Astrocyte (in vitro differentiated cells and primary cell): ENCODE measurements at regions not wholly inside any gene's neighbourhood (a gene's known extent, or its start where the extent isn't known, plus 50 kb on each side); places are given as distances from the start of the nearest gene placed in this dataset.

ENCODE experiments used
- DNase-seq: peaks from one replicate; pipeline ENCODE4 v3.0.0-alpha.2; 2010; ENCODE audit warnings: low read depth
- FAIRE-seq: peaks from 2 replicates; lab custom pipeline; 2011; peaks lifted over from hg19 to GRCh38; lab: Jason Lieb, UNC
- H2AFZ ChIP-seq: 2 replicates; pipeline ENCODE4 v1.6.0; 2012; ENCODE audit warnings: low read depth, low read length, inconsistent platforms
- H3K27ac ChIP-seq: 2 replicates; pipeline ENCODE4 v1.5.1; 2011; ENCODE audit warnings: low read depth, low read length, inconsistent platforms
- H3K27me3 ChIP-seq: 2 replicates; pipeline ENCODE4 v1.6.0; 2011; ENCODE audit warnings: low read length, inconsistent platforms; ENCODE audit not compliant: insufficient read depth
- H3K36me3 ChIP-seq: 2 replicates; pipeline ENCODE4 v1.5.1; 2011; ENCODE audit warnings: low read length, inconsistent platforms; ENCODE audit not compliant: insufficient read depth
- H3K4me1 ChIP-seq: 2 replicates; pipeline ENCODE4 v1.5.1; 2011; ENCODE audit warnings: low read length, inconsistent platforms; ENCODE audit not compliant: insufficient read depth
- H3K4me2 ChIP-seq: 2 replicates; pipeline ENCODE4 v1.6.0; 2012; ENCODE audit warnings: low read length, inconsistent platforms
- H3K4me3 ChIP-seq: 2 replicates; pipeline ENCODE4 v1.5.1; 2011; ENCODE audit warnings: low read depth, mild to moderate bottlenecking, low read length, inconsistent platforms; ENCODE audit not compliant: insufficient read depth
- H3K79me2 ChIP-seq: 2 replicates; pipeline ENCODE4 v1.6.0; 2012; ENCODE audit warnings: mild to moderate bottlenecking, low read length, inconsistent platforms; ENCODE audit not compliant: insufficient read depth
- H3K9ac ChIP-seq: 2 replicates; pipeline ENCODE4 v1.6.0; 2012; ENCODE audit warnings: mild to moderate bottlenecking, low read length, inconsistent platforms
- H3K9me3 ChIP-seq: 2 replicates; pipeline ENCODE4 v1.5.1; 2012; ENCODE audit warnings: low read depth, mild to moderate bottlenecking, low read length, inconsistent platforms; ENCODE audit not compliant: insufficient read depth
- H4K20me1 ChIP-seq: 2 replicates; pipeline ENCODE4 v1.6.0; 2012; ENCODE audit warnings: low read length, inconsistent platforms; ENCODE audit not compliant: insufficient read depth
- H3K27ac Mint-ChIP-seq: one replicate; pipeline ENCODE4 v1.8.0; 2021; ENCODE audit warnings: mild to moderate bottlenecking, mixed read lengths; ENCODE audit not compliant: unreplicated experiment
- H3K27me3 Mint-ChIP-seq: one replicate; pipeline ENCODE4 v1.8.0; 2021; ENCODE audit warnings: low read depth, mixed read lengths; ENCODE audit not compliant: unreplicated experiment
- H3K36me3 Mint-ChIP-seq: one replicate; pipeline ENCODE4 v1.8.0; 2021; ENCODE audit warnings: low read depth, mixed read lengths; ENCODE audit not compliant: unreplicated experiment
- H3K4me1 Mint-ChIP-seq: one replicate; pipeline ENCODE4 v1.8.0; 2021; ENCODE audit warnings: low read depth, mixed read lengths; ENCODE audit not compliant: unreplicated experiment
- H3K4me3 Mint-ChIP-seq: one replicate; pipeline ENCODE4 v1.8.0; 2021; ENCODE audit warnings: mild to moderate bottlenecking, moderate library complexity, mixed read lengths; ENCODE audit not compliant: unreplicated experiment
- H3K9me3 Mint-ChIP-seq: one replicate; pipeline ENCODE4 v1.8.0; 2021; ENCODE audit warnings: mild to moderate bottlenecking, mixed read lengths; ENCODE audit not compliant: unreplicated experiment
- CTCF ChIP-seq: IDR thresholded peaks from 2 replicates; pipeline ENCODE4 v1.5.1; 2011; ENCODE audit warnings: low read depth, mild to moderate bottlenecking, inconsistent platforms, low read length, moderate library complexity; ENCODE audit not compliant: insufficient read depth
- EZH2 ChIP-seq: IDR thresholded peaks from 2 replicates; pipeline ENCODE4 v1.6.1; 2012; ENCODE audit warnings: mild to moderate bottlenecking, low read length, inconsistent platforms; ENCODE audit not compliant: insufficient read depth

- H3K9me3 Mint-ChIP-seq: no peaks in the 10 kb centered on the region
- no peaks in the 10 kb centered on the region for H3K27me3 Mint-ChIP-seq
- H3K4me3 Mint-ChIP-seq: no peak overlapping the region
- Histone ChIP-seq H3K27ac (no peak overlapping the region), H3K79me2 (no peaks in the 10 kb centered on the region), H2AFZ (no peak overlapping the region), H3K4me3 (no peak overlapping the region), H3K4me1 (no peaks in the 10 kb centered on the region), H3K27me3 (no peaks in the 10 kb centered on the region), H3K36me3 (no peaks in the 10 kb centered on the region), H4K20me1 (no peaks in the 10 kb centered on the region), H3K9ac (no peak overlapping the region), H3K9me3 (no peaks in the 10 kb centered on the region), H3K4me2 (no peak overlapping the region)
- H3K27ac Mint-ChIP-seq: no peak overlapping the region
- H3K4me1 Mint-ChIP-seq: no peaks in the 10 kb centered on the region
- TF ChIP-seq CTCF (no peak), EZH2 (no peak)
- H3K36me3 Mint-ChIP-seq: no peaks in the 10 kb centered on the region
- DNase-seq: no peak
- FAIRE-seq: no peak
These were observed 1124.8 kb downstream of the LRFN5 start for GRCh38 chr14:42731480-42731879.

DNA sequence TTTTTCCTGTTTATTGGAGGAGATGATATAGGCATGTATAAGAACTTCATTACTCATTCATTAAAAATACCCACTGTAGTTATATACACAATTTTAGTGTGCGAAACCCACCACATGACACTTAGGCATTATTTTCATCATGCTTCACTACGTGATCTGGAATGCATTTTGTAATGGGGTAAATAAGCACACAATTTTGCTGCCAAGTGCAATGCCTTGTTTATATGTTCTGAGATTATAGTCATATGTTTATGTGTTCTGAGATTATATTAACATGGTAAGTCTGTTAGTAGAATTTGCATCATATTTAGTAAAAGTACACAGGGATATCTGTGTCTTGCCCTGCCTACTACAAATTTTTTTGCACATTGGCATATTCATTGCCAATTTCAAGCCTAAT lies 1123.0 kb downstream of the LRFN5 start:
- FAIRE-seq (no peak), DNase-seq (no peak)
- Mint-ChIP-seq H3K27me3 (no peaks in the 10 kb centered on the region), H3K36me3 (no peaks in the 10 kb centered on the region), H3K9me3 (no peaks in the 10 kb centered on the region), H3K4me3 (no peak overlapping the region), H3K4me1 (no peaks in the 10 kb centered on the region), H3K27ac (no peak overlapping the region)
- H3K27me3 ChIP-seq: no peaks in the 10 kb centered on the region
- no peaks in the 10 kb centered on the region for H3K9me3 ChIP-seq
- no peak overlapping the region for H3K9ac ChIP-seq
- H3K79me2 ChIP-seq: no peaks in the 10 kb centered on the region
- H2AFZ ChIP-seq: no peak overlapping the region
- H3K27ac ChIP-seq: no peak overlapping the region
- no peak overlapping the region for H3K4me3 ChIP-seq
- H4K20me1 ChIP-seq: no peaks in the 10 kb centered on the region
- H3K4me2 ChIP-seq: no peak overlapping the region
- H3K36me3 ChIP-seq: no peaks in the 10 kb centered on the region
- no peaks in the 10 kb centered on the region for H3K4me1 ChIP-seq
- TF ChIP-seq CTCF: no peak
- no peak for TF ChIP-seq EZH2

DNA sequence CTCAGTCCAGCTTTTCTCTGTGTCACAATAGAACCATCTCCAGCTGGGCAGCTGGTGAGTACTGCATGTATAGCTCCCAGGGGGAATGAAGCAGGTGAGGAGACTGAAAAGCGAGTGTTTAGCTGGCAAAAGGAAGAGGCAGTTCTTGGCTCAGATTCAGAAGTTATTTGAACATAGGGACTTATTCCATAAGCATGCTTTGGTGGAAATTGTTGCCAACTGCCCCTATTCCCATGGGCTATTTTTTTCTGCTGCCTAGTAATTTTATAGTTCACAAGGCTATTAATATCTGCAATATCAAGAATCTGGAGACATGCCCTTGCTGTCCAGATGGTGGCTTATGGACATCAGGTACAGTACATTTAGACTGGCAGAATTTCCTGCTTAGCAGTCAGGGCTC lies 1112.7 kb downstream of the LRFN5 start:
- Histone ChIP-seq H3K4me1 (no peaks in the 10 kb centered on the region), H3K27ac (no peak overlapping the region), H3K9me3 (no peaks in the 10 kb centered on the region), H2AFZ (no peak overlapping the region), H3K9ac (no peak overlapping the region), H3K79me2 (no peaks in the 10 kb centered on the region), H3K4me3 (no peak overlapping the region), H3K27me3 (no peaks in the 10 kb centered on the region), H4K20me1 (no peaks in the 10 kb centered on the region), H3K36me3 (no peaks in the 10 kb centered on the region), H3K4me2 (no peak overlapping the region)
- H3K36me3 Mint-ChIP-seq: no peaks in the 10 kb centered on the region
- H3K27ac Mint-ChIP-seq: no peak overlapping the region
- DNase-seq: no peak
- H3K4me3 Mint-ChIP-seq: no peak overlapping the region
- no peak for TF ChIP-seq CTCF
- TF ChIP-seq EZH2: no peak
- H3K4me1 Mint-ChIP-seq: peaks cover 8% of the 10 kb centered on the region
- no peaks in the 10 kb centered on the region for H3K9me3 Mint-ChIP-seq
- FAIRE-seq: no peak
- H3K27me3 Mint-ChIP-seq: no peaks in the 10 kb centered on the region
